NCI-H1436 treated with DMSO at 0.1 percent for 48 hours (cell line): ENCODE measurements at regions not wholly inside any gene's neighbourhood (a gene's known extent, or its start where the extent isn't known, plus 50 kb on each side); places are given as distances from the start of the nearest gene placed in this dataset.
A peak's percentile ranks its signal among the peaks of the same experiment; 100 is the strongest.

Source experiments
- DNase-seq: peaks from one replicate; lab custom pipeline; 2025; lab: John Stamatoyannopoulos, UW

GRCh38 chr13:83219832-83220231 is 662.4 kb downstream of the SLITRK1 start:
- no peak for DNase-seq

DNA sequence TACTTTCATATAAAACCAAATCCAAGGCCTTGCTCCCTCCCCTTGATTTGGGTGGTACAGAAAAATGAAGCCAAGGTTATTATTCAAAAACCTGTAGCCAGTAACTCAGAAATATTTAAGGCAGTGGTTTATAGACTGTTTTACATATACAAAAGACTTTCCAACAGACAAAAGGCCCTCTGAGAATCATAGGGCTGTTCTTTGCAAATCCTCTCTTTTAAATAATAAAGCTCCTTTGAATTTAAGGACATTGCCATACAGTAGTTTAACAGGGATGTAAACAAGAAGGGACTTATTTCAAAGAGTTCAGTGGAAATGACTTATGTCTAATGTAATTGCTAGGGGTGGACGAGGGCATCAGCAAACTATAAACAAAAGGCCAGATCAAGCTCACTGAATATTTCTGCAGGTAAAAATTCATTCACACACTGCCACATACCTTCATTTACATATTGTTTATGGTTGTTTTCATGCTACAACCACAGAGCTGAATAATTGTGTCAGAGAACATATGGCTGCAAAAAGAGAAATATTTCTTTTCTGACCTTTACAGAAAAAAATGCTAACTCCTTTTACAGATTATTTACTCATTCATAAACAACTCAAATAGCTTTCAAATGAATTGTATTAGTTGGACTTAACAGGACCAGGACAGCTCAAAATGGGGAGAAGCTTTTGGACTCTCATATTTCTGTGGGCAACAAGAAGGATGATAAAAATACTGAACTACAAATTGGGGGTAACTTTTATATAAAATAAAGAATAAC is 665.6 kb downstream of the SLITRK1 start:
- DNase-seq, result no peak

DNA sequence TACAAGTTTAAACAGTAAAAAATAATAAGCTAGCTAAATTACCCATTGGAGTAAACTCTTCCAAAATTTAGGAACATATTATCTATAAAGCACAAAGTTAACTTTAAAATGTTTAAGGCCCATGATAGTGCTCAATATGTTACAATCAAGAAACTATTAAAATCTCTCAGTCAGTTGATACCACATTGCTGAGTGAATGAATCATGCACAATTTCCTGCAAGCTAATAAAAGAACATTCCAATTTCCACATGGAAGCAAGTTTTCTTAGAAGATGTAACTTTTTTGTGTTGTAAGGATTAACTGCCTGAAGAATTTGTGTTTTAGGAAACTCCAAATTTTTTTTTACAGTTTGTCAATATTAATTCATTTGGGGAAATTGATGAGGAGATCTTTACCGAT is 666.6 kb downstream of the SLITRK1 start:
- DNase-seq, result no peak

- DNase-seq, result no peak
Measured at GRCh38 chr13:83214452-83214851, 667.8 kb downstream of the SLITRK1 start.

- DNase-seq, result no peak
Measured at GRCh38 chr13:83211301-83211700, 671.0 kb downstream of the SLITRK1 start.

DNA sequence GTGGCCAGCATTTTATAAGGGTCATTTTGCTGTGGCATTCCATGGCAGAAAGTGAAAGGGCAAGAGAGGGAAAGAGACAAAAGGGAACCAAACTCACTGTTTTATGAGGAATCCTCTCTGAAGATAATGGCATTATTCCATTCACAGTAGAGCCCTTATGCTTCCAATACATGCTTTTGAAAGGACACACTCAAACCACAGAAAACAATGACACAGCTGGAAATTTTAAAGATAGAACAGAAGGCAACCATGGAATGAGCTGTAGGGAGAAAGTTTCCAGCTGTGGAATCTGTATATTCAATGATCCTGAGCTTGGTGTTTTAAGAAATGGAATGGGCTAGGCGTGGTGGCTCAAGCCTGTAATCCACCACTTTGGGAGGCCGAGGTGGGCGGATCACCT is 677.4 kb downstream of the SLITRK1 start:
- DNase-seq, result no peak

GRCh38 chr13:83201506-83201905 is 680.8 kb downstream of the SLITRK1 start:
- DNase-seq, result no peak

DNA sequence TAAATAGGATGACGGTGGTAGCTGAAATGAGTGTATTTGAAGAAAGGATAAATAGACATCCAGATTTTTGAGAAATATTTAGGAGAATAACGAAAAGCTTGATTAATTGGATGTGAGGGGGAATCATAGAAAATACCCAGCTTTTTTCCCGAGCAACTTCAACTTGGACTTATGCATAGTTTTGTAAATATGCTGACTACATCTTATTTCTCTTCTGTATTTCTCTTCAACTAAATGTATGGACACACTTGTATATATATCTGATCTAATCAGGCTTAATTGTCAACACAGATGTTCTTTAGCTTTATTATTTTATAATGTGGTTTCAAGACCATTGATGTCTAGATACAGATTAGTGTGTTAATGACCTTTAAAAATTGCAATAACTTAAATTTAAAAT is 685.0 kb downstream of the SLITRK1 start:
- DNase-seq, result no peak

GRCh38 chr13:83190020-83190419 is 692.3 kb downstream of the SLITRK1 start:
- no peak for DNase-seq

GRCh38 chr13:83184819-83185218 is 697.5 kb downstream of the SLITRK1 start:
- no peak for DNase-seq

GRCh38 chr13:83184150-83184475 is 698.2 kb downstream of the SLITRK1 start:
- DNase-seq, result no peak

- DNase-seq, result no peak
Measured at GRCh38 chr13:83183439-83184149, 698.7 kb downstream of the SLITRK1 start.

DNA sequence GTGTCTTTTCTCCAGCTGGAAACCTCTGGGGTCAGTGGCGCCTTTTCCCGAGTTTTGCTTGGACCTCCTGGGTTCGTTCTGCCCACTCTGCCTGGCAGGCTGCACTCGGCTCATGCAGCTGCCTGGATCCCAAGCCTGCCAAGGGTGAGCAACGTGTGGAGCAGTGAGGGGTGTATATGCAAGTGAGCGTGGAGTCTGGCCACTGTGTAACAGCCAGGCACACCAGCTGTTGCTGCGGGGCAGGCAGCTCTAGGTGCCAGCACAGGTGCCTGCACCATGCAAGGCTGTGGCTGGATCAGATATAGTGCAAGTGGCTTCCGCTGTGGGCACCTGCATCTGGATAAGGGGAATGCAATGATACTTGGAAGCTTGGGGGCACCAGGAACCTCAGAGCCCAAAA is 699.4 kb downstream of the SLITRK1 start:
- no peak for DNase-seq

GRCh38 chr13:83178008-83178407 is 704.3 kb downstream of the SLITRK1 start:
- no peak for DNase-seq

- DNase-seq, result no peak
Measured at GRCh38 chr13:83168590-83168989, 713.7 kb downstream of the SLITRK1 start.

GRCh38 chr13:83167203-83167602 is 715.1 kb downstream of the SLITRK1 start:
- no peak for DNase-seq

DNA sequence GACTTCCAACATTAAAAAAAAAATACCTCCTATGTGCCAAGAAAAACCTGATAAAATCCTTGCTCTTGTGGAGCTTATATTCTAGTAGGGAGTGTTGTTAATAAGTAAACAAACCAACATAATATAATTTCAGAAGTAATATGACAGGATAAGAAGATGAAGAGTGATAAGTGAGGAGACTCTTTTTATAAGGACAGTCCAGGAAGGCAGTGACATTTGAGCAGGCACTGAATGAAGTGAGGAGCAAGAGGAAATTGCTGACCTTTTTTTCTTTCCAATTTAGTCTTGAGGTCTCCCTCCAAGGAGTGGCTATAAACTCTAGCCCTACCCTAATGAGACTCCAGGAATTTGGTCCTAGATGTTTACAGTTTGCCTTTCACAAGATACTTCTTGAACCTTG is 715.7 kb downstream of the SLITRK1 start:
- no peak for DNase-seq

DNA sequence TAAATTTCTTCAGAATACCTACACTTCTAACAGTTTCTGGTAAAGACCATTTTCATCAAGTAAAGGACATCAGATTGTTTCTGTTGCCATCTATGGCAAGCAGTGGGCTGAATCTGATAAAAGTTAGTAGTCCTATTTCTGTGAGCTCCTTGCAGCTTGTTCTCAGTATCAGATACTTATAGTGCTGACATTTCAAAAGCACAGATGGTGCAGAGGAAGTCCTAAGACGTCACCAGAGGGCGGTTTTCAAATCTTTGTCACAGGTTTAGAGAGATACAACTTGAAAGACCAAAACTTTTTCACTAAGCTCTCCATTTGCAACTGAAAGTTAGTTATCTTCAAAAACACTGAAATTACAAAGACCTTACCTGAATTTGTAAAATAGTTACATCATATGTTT is 719.8 kb downstream of the SLITRK1 start:
- DNase-seq, result no peak

GRCh38 chr13:83153848-83154247 is 728.4 kb downstream of the SLITRK1 start:
- DNase-seq, result peak; percentile 48

- DNase-seq, result no peak
Measured at GRCh38 chr13:83151308-83151660, 731.0 kb downstream of the SLITRK1 start.

GRCh38 chr13:83150616-83151307 is 731.5 kb downstream of the SLITRK1 start:
- DNase-seq, result no peak

- no peak for DNase-seq
Measured at GRCh38 chr13:83136660-83137059, 745.6 kb downstream of the SLITRK1 start.

GRCh38 chr13:83125791-83126190 is 756.5 kb downstream of the SLITRK1 start:
- no peak for DNase-seq
